Spleen (tissue), 11 donors: ENCODE measurements at regions not wholly inside any gene's neighbourhood (a gene's known extent, or its start where the extent isn't known, plus 50 kb on each side); places are given as distances from the start of the nearest gene placed in this dataset.

Experiments used
- DNase-seq: peaks from one replicate; pipeline ENCODE4 v3.0.0-alpha.2; 2020
- H3K27ac ChIP-seq, 8 donors: fragments of 200-600 bp; sonication (generic) in 7 of 8; 1 replicate in 4 of 8; 2 replicates in 4 of 8; pipeline versions ENCODE4 v1.5.0 to v1.8.0; 2016 to 2021; ENCODE audit warnings: inconsistent platforms in 4 of 8, mild to moderate bottlenecking in 4 of 8, moderate library complexity in 1 of 8
- H3K27me3 ChIP-seq, 7 donors: fragments of 200-600 bp; sonication (generic) in 6 of 7; replicated peaks in 1 of 7; 1 replicate in 4 of 7; 2 replicates in 3 of 7; pipeline versions ENCODE4 v1.5.0 to v1.8.0; 2016 to 2021; ENCODE audit warnings: inconsistent platforms in 3 of 7, mild to moderate bottlenecking in 1 of 7
- H3K36me3 ChIP-seq, 6 donors: fragments of 200-600 bp; sonication (generic) in 5 of 6; 1 replicate in 4 of 6; 2 replicates in 2 of 6; pipeline versions ENCODE4 v1.5.0 to v1.8.0; 2016 to 2021; ENCODE audit warnings: inconsistent platforms in 2 of 6
- H3K4me1 ChIP-seq, 6 donors: fragments of 200-600 bp; sonication (generic) in 5 of 6; 1 replicate in 3 of 6; 2 replicates in 3 of 6; pipeline versions ENCODE4 v1.5.0 to v1.8.0; 2016 to 2021; ENCODE audit warnings: inconsistent platforms in 3 of 6
- H3K4me3 ChIP-seq, 8 donors: fragments of 200-600 bp; sonication (generic) in 7 of 8; 1 replicate in 4 of 8; 2 replicates in 4 of 8; pipeline versions ENCODE4 v1.5.0 to v1.8.0; 2016 to 2021; ENCODE audit warnings: inconsistent platforms in 4 of 8, mild to moderate bottlenecking in 4 of 8, moderate library complexity in 2 of 8
- H3K9me3 ChIP-seq, 8 donors: fragments of 200-600 bp; sonication (generic) in 7 of 8; 1 replicate in 4 of 8; 2 replicates in 4 of 8; pipeline versions ENCODE4 v1.5.0 to v1.8.0; 2016 to 2021; ENCODE audit warnings: inconsistent platforms in 4 of 8
- CTCF ChIP-seq, 11 experiments: fragments of 200-600 bp in 7 of 11; fragments of 450-650 bp in 4 of 11; sonication (generic) in 4 of 11; IDR thresholded peaks in 8 of 11; conservative IDR thresholded peaks in 3 of 11; 1 replicate in 7 of 11; 2 replicates in 4 of 11; pipeline versions ENCODE4 v1.4.0 to v1.8.0; 2016 to 2021; ENCODE audit warnings: antibody characterized with exemption in 11 of 11, inconsistent platforms in 4 of 11, mild to moderate bottlenecking in 1 of 11
- POLR2A ChIP-seq, 3 donors: fragments of 450-650 bp; IDR thresholded peaks; one replicate each; pipeline ENCODE4 v1.5.1; 2017; ENCODE audit warnings: antibody characterized with exemption in 3 of 3, mild to moderate bottlenecking in 1 of 3
- POLR2AphosphoS5 ChIP-seq, 3 donors: sonication (generic); formaldehyde crosslinking; IDR thresholded peaks; one replicate each; pipeline ENCODE4 v1.5.1; 2017; ENCODE audit warnings: antibody characterized with exemption in 3 of 3
- whole genome bisulfite sequencing, 5 donors: extraction: QIAGEN DNeasy Blood & Tissue Kit in 3 of 5; methylation state at CpG; one replicate each; pipeline versions ENCODE4 v1.1.5 to v1.1.7; 2013 to 2018; 5-methylcytosine and 5-hydroxymethylcytosine counted together
- intact Hi-C: fragments of 100-400 bp; cut with DNase I; formaldehyde crosslinking; loops from one replicate; pipeline ENCODE4 v1.15.0; 2023; ENCODE audit warnings: low total_unique reads
- donor health status: healthy with polysubstance abuse.
- donor health status: DM: no; HTN: no; CAD: no; lungs with moderate emphysema.
- donor health status: DM: no; HTN: no; CAD: no.
- donor health status: Bipolar disorder and iron deficiency.
- donor health status: healthy.
- donor health status: DM: no; HTN: no; CAD: no.
- donor health status: DM: yes; HTN: yes; CAD: no.

- intact Hi-C loops, result no loop called here
- Histone ChIP-seq H3K9me3 (no peaks in the 10 kb centered on the region), H3K4me3 (no peak overlapping the region), H3K27ac (no peak overlapping the region), H3K4me1 (no peaks in the 10 kb centered on the region), H3K36me3 (no peaks in the 10 kb centered on the region), H3K27me3 (peaks cover 0 to under 1% (median 0%) of the 10 kb centered on the region in 7 donors)
- DNase-seq, result no peak
- TF ChIP-seq POLR2AphosphoS5 (IDR thresholded peaks at IDR 0.05), result no peak
- TF ChIP-seq CTCF (IDR thresholded peaks at IDR 0.05 in 8 of 11, conservative IDR thresholded peaks at IDR 0.05 in 3 of 11), result no peak
- no peak for TF ChIP-seq POLR2A (IDR thresholded peaks at IDR 0.05)
- 63 to 74% (median 67%) methylated on average over 1 of the region's 1 CpG for WGBS, 5 donors
Measured at GRCh38 chr12:13686260-13686659, 295.1 kb downstream of the GRIN2B start.

GRCh38 chr12:13680916-13681315, 300.5 kb downstream of the GRIN2B start:
- Histone ChIP-seq H3K27me3 (no peaks in the 10 kb centered on the region), H3K36me3 (no peaks in the 10 kb centered on the region), H3K4me1 (no peaks in the 10 kb centered on the region), H3K9me3 (no peaks in the 10 kb centered on the region), H3K4me3 (no peak overlapping the region), H3K27ac (no peak overlapping the region)
- no peak for TF ChIP-seq POLR2A (IDR thresholded peaks at IDR 0.05)
- no peak for TF ChIP-seq CTCF (IDR thresholded peaks at IDR 0.05 in 8 of 11, conservative IDR thresholded peaks at IDR 0.05 in 3 of 11)
- TF ChIP-seq POLR2AphosphoS5 (IDR thresholded peaks at IDR 0.05), result no peak
- intact Hi-C loops, result no loop called here
- DNase-seq, result no peak
- 77 to 89% (median 83%) methylated on average over 4 of the region's 4 CpGs for WGBS, 5 donors

- Histone ChIP-seq H3K27ac (no peak overlapping the region), H3K4me1 (no peaks in the 10 kb centered on the region), H3K36me3 (no peaks in the 10 kb centered on the region), H3K9me3 (no peaks in the 10 kb centered on the region), H3K27me3 (no peaks in the 10 kb centered on the region), H3K4me3 (no peak overlapping the region)
- no peak for DNase-seq
- TF ChIP-seq POLR2A (IDR thresholded peaks at IDR 0.05) (no peak), CTCF (IDR thresholded peaks at IDR 0.05 in 8 of 11, conservative IDR thresholded peaks at IDR 0.05 in 3 of 11) (no peak), POLR2AphosphoS5 (IDR thresholded peaks at IDR 0.05) (no peak)
- WGBS, 5 donors, result 70 to 95% (median 79%) methylated on average over 1 of the region's 1 CpG
- intact Hi-C loops, result no loop called here
Measured at GRCh38 chr12:13676880-13677279, 304.5 kb downstream of the GRIN2B start.

- H3K27ac ChIP-seq, result no peak overlapping the region
- intact Hi-C loops, result no loop called here
Measured at GRCh38 chr12:13670285-13670866, 311.0 kb downstream of the GRIN2B start.

More at GRCh38 chr12:13670285-13670866, 311.0 kb downstream of the GRIN2B start:
- Histone ChIP-seq H3K4me3 (no peak overlapping the region), H3K9me3 (no peaks in the 10 kb centered on the region), H3K4me1 (peaks cover 0 to 6% (median 0%) of the 10 kb centered on the region in 6 donors), H3K27me3 (peaks cover 0 to 3% (median 0%) of the 10 kb centered on the region in 7 donors), H3K36me3 (no peaks in the 10 kb centered on the region)
- no peak for DNase-seq
- TF ChIP-seq CTCF (IDR thresholded peaks at IDR 0.05 in 8 of 11, conservative IDR thresholded peaks at IDR 0.05 in 3 of 11) (no peak), POLR2AphosphoS5 (IDR thresholded peaks at IDR 0.05) (no peak), POLR2A (IDR thresholded peaks at IDR 0.05) (no peak)
- 56 to 80% (median 65%) methylated on average over 1 of the region's 1 CpG for WGBS, 5 donors
